Brain microvascular endothelial cell (primary cell): ENCODE measurements at regions not wholly inside any gene's neighbourhood (a gene's known extent, or its start where the extent isn't known, plus 50 kb on each side); places are given as distances from the start of the nearest gene placed in this dataset.
A peak's percentile ranks its signal among the peaks of the same experiment; 100 is the strongest.

ENCODE experiments used
- DNase-seq: peaks from one replicate; pipeline ENCODE4 v3.0.0-alpha.2; 2020
- H3K27ac ChIP-seq: fragments of 250-450 bp; sonication (Bioruptor Pico); 2 replicates; pipeline ENCODE4 v1.5.1; 2020; ENCODE audit warnings: mild to moderate bottlenecking, moderate library complexity
- H3K27me3 ChIP-seq: fragments of 250-450 bp; sonication (Bioruptor Pico); replicated peaks from 2 replicates; pipeline ENCODE4 v1.5.1; 2020; ENCODE audit warnings: mild to moderate bottlenecking
- H3K36me3 ChIP-seq: fragments of 250-450 bp; sonication (Bioruptor Pico); replicated peaks from 2 replicates; pipeline ENCODE4 v1.5.1; 2020; ENCODE audit warnings: mild to moderate bottlenecking
- H3K4me3 ChIP-seq: 2 replicates; pipeline ENCODE4 v1.5.1; 2011; ENCODE audit warnings: low read depth, mild to moderate bottlenecking, control low read depth, low read length, moderate library complexity
- in situ Hi-C: cut with HindIII; loops from 2 replicates; pipeline ENCODE4 v1.10.0; 2017; ENCODE audit warnings: low sequenced_read_pairs, low pct_ligation_motif_present
- TF ChIP-seq, protein P1 (sequence below): IDR thresholded peaks from 2 replicates; pipeline ENCODE4 v1.5.1; 2011; ENCODE audit warnings: low read depth, mild to moderate bottlenecking, moderate library complexity, low read length, control low read depth, inconsistent platforms; ENCODE audit errors: missing control alignments

DNA sequence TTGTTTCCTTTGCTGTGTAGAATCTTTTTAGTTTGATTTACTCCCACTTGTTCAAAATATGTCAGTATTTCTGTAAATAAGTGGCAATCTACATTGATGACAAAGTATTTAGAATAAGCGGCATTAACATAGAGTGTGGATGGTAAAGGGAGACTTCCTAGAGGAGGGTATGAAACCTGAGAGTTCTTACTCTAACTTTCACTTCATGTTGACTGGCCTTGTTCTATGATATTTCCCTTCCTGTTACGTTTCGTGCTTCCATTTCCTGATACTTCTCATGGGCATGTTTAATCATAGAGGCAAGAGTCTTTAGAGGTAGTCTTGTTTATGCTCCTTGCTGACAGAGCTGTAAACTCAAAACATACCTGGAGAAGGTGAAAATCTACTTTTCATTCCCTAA, 408.9 kb downstream of the GLUD2 start:
- Histone ChIP-seq H3K27me3 (no peaks in the 10 kb centered on the region), H3K36me3 (no peaks in the 10 kb centered on the region), H3K27ac (no peak overlapping the region), H3K4me3 (no peak overlapping the region)
- TF ChIP-seq, protein P1, sequence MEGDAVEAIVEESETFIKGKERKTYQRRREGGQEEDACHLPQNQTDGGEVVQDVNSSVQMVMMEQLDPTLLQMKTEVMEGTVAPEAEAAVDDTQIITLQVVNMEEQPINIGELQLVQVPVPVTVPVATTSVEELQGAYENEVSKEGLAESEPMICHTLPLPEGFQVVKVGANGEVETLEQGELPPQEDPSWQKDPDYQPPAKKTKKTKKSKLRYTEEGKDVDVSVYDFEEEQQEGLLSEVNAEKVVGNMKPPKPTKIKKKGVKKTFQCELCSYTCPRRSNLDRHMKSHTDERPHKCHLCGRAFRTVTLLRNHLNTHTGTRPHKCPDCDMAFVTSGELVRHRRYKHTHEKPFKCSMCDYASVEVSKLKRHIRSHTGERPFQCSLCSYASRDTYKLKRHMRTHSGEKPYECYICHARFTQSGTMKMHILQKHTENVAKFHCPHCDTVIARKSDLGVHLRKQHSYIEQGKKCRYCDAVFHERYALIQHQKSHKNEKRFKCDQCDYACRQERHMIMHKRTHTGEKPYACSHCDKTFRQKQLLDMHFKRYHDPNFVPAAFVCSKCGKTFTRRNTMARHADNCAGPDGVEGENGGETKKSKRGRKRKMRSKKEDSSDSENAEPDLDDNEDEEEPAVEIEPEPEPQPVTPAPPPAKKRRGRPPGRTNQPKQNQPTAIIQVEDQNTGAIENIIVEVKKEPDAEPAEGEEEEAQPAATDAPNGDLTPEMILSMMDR: no peak
- DNase-seq: no peak
- in situ Hi-C loops: no loop called here

DNA sequence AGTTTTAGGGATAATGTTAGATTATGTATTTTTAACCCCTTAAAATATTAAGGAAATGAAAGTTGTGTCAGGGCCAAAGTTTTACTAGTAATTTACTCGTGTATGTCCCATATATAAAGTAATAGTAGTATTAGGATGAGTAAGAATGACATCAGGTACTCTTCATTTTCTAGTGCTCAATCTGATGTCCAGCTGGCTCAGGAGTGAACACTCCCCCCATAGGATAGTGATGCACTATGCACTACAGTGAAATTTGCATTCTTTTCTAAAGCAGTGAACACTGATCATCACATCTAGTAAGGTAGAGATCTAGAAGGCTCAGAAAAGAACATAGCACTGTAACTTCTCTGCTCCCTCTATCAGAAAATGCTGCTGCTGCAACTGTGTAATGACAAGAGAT, 409.7 kb downstream of the GLUD2 start:
- Histone ChIP-seq H3K27me3 (no peaks in the 10 kb centered on the region), H3K4me3 (no peak overlapping the region), H3K27ac (no peak overlapping the region), H3K36me3 (no peaks in the 10 kb centered on the region)
- no peak for DNase-seq
- TF ChIP-seq, protein P1: no peak
- in situ Hi-C loops: no loop called here

DNA sequence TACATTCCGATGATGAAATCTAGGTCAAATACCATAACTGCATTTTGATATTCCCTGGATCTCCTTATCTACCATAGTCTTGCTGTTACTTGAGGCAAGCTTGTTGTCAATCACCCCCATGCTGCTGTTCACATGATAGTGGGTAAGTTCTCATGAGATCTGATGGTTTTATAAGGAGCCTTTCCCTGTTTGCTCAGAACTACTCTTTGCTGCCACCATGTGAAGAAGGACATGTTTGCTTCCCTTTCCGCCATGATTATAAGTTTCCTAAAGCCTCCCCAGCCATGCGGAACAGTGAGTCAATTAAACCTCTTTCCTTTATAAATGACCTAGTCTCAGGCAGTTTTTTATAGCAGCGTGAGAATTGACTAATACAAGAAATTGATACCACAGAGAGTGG, 432.0 kb downstream of the GLUD2 start:
- in situ Hi-C loops: no loop called here
- H3K27me3 ChIP-seq: no peaks in the 10 kb centered on the region
- H3K27ac ChIP-seq: no peak overlapping the region
- H3K4me3 ChIP-seq: no peak overlapping the region
- peak; percentile 0 for DNase-seq
- TF ChIP-seq, protein P1: no peak
- no peaks in the 10 kb centered on the region for H3K36me3 ChIP-seq

DNA sequence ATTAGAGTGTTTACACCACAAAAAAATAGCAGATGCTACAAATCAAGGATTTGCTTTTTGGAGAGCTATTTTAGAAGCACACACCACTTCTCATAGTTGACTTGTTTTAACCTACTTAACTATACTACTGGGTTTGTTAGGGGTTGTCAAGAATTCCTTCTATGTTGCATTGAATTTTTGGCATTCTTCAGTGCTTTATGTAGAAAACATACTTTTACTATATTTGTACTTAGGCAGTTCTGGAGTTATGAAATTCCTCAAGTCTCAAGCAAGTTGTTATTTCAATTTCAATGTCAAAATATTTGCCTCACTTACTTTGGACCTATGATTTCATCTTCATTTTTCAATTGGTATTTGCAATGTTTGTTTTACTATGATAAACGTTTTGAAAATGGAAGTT, 449.6 kb downstream of the GLUD2 start:
- TF ChIP-seq, protein P1: no peak
- Histone ChIP-seq H3K27ac (no peak overlapping the region), H3K4me3 (no peak overlapping the region), H3K27me3 (no peaks in the 10 kb centered on the region), H3K36me3 (no peaks in the 10 kb centered on the region)
- in situ Hi-C loops: no loop called here
- DNase-seq: no peak

DNA sequence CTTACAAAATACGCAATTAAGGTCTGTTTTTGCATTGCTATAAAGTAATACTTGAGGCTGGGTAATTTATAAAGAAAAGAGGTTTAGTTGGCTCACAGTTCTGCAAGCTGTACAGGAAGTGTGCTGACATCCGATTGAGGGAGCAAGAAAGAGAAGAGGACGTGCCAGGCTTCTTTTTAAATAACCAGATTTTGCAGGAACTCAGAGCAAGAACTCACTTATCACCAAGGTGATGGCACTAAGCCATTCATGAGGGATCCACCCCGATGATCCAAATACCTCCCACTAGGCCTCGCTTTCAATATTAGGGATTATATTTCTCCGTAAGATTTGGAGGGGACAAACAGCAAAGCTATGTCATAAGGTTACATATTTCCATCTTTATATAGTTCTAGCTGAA, 456.7 kb downstream of the GLUD2 start:
- H3K27ac ChIP-seq: no peak overlapping the region
- in situ Hi-C loops: no loop called here
- no peak overlapping the region for H3K4me3 ChIP-seq
- no peak for DNase-seq
- H3K27me3 ChIP-seq: no peaks in the 10 kb centered on the region
- no peaks in the 10 kb centered on the region for H3K36me3 ChIP-seq
- TF ChIP-seq, protein P1: no peak

DNA sequence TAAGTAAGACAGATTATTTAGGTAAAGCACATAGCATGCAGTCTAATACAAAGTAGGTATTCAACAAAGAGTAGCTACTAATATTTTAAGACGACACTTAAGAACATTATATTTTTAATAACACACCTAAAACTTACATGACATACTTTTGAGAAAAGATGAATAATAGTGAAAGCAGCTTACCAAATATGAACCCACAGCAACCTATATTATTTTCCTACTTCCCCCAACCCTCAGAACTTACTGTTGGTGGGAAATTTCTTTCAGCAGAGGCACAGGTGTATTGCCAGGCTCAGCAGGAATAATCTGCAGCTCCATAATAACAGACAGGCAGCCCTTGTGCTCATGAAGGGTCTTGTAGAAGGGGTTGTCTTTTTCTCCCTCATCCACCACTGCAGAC, 498.9 kb downstream of the GLUD2 start:
- Histone ChIP-seq H3K4me3 (no peak overlapping the region), H3K36me3 (no peaks in the 10 kb centered on the region), H3K27ac (no peak overlapping the region), H3K27me3 (no peaks in the 10 kb centered on the region)
- TF ChIP-seq, protein P1: no peak
- in situ Hi-C loops: no loop called here
- DNase-seq: no peak
